OCI-LY3 (cell line): ENCODE measurements at regions not wholly inside any gene's neighbourhood (a gene's known extent, or its start where the extent isn't known, plus 50 kb on each side); places are given as distances from the start of the nearest gene placed in this dataset.

Experiments used
- CTCF ChIP-seq: fragments of 200-600, 300-600 bp; sonication (generic); IDR thresholded peaks from 2 replicates; pipeline ENCODE4 v1.5.1; 2014; ENCODE audit warnings: antibody characterized with exemption, low read length, low read depth
- EZH2phosphoT487 ChIP-seq: fragments of 200-600 bp; shearing (Covaris generic); IDR thresholded peaks from 2 replicates; pipeline ENCODE4 v1.6.1; 2018; ENCODE audit warnings: antibody characterized with exemption, mixed run types, low read depth

- TF ChIP-seq EZH2phosphoT487 (no peak), CTCF (no peak)
Observed at GRCh38 chr3:72487946-72488737, 360.1 kb downstream of the SHQ1 start.
